IMR-90 (cell line): ENCODE measurements at regions not wholly inside any gene's neighbourhood (a gene's known extent, or its start where the extent isn't known, plus 50 kb on each side); places are given as distances from the start of the nearest gene placed in this dataset.
A peak's percentile ranks its signal among the peaks of the same experiment; 100 is the strongest.

Experiments
- ATAC-seq: fragments of 200-7000 bp; cut with Tn5 transposase; 2 replicates; pipeline ENCODE4 v1.9.1; 2020; ENCODE audit warnings: low read depth, mild to moderate bottlenecking, moderate library complexity
- BruUV-seq: library from RNA; stranded (reverse); fragments of 400-500 nt; replicated peaks from 2 replicates; lab custom pipeline; 2021; lab: Mats Ljungman, UMichigan
- CTCF ChIA-PET: fragments of 300-600 bp; formaldehyde crosslinking; extraction: SDS; loops from one replicate; lab custom pipeline; 2021; ENCODE audit warnings: antibody characterized with exemption; lab: Yijun Ruan, JAX
- POLR2A ChIA-PET: fragments of 300-600 bp; sonication (Branson Sonifier 250); formaldehyde crosslinking; loops from one replicate; lab custom pipeline; 2022; ENCODE audit warnings: antibody characterized with exemption; ENCODE audit not compliant: unreplicated experiment; lab: Charles Lee
- DNase-seq: peaks from one replicate; pipeline ENCODE4 v3.0.0; 2013
- H2AFZ ChIP-seq: replicated peaks from 2 replicates; pipeline ENCODE3; 2013; ENCODE audit warnings: low read length, mild to moderate bottlenecking; ENCODE audit not compliant: poor library complexity
- H2AK5ac ChIP-seq: 2 replicates; pipeline ENCODE4 v1.6.1; 2013; ENCODE audit warnings: low read depth, low read length, inconsistent platforms
- H2AK9ac ChIP-seq: replicated peaks from 2 replicates; pipeline ENCODE3; 2013; ENCODE audit warnings: mild to moderate bottlenecking, low read depth, low read length, moderate library complexity; ENCODE audit not compliant: poor library complexity
- H2BK120ac ChIP-seq: 2 replicates; pipeline ENCODE4 v1.6.1; 2013; ENCODE audit warnings: low read depth, low read length, inconsistent platforms
- H2BK15ac ChIP-seq: 3 replicates; pipeline ENCODE4 v1.6.1; 2013; ENCODE audit warnings: low read depth, low read length, inconsistent platforms
- H2BK20ac ChIP-seq: 2 replicates; pipeline ENCODE4 v1.6.1; 2013; ENCODE audit warnings: low read depth, mild to moderate bottlenecking, inconsistent platforms, low read length, moderate library complexity
- H2BK5ac ChIP-seq: 2 replicates; pipeline ENCODE4 v1.6.1; 2013; ENCODE audit warnings: mild to moderate bottlenecking, low read depth, low read length, inconsistent platforms; ENCODE audit not compliant: poor library complexity, severe bottlenecking
- H3K14ac ChIP-seq: replicated peaks from 2 replicates; pipeline ENCODE4 v1.6.1; 2013; ENCODE audit warnings: low read depth, low read length, inconsistent platforms
- H3K18ac ChIP-seq: 2 replicates; pipeline ENCODE4 v1.6.1; 2013; ENCODE audit warnings: low read depth, low read length, control low read depth
- H3K23ac ChIP-seq: 2 replicates; pipeline ENCODE4 v1.6.1; 2013; ENCODE audit warnings: low read depth, low read length, inconsistent platforms
- H3K27ac ChIP-seq: 2 replicates; pipeline ENCODE4 v1.5.1; 2013; ENCODE audit warnings: mild to moderate bottlenecking, control low read depth, low read length; ENCODE audit not compliant: insufficient read depth
- H3K27me3 ChIP-seq: 2 replicates; pipeline ENCODE4 v1.6.1; 2013; ENCODE audit warnings: low read length; ENCODE audit not compliant: control insufficient read depth, insufficient read depth
- H3K36me3 ChIP-seq: 2 replicates; pipeline ENCODE4 v1.6.1; 2013; ENCODE audit warnings: low read length, mixed read lengths; ENCODE audit not compliant: control insufficient read depth, insufficient read depth
- H3K4ac ChIP-seq: 2 replicates; pipeline ENCODE4 v1.6.1; 2013; ENCODE audit warnings: low read depth, low read length, inconsistent platforms
- H3K4me1 ChIP-seq: 2 replicates; pipeline ENCODE4 v1.6.1; 2013; ENCODE audit warnings: low read length, mixed read lengths; ENCODE audit not compliant: control insufficient read depth, insufficient read depth
- H3K4me2 ChIP-seq: 2 replicates; pipeline ENCODE4 v1.6.1; 2013; ENCODE audit warnings: low read depth, mild to moderate bottlenecking, control low read depth, low read length, moderate library complexity
- H3K4me3 ChIP-seq: 2 replicates; pipeline ENCODE4 v1.5.1; 2013; ENCODE audit warnings: low read depth, mild to moderate bottlenecking, control low read depth, low read length, moderate library complexity; ENCODE audit not compliant: insufficient read depth
- H3K56ac ChIP-seq: 2 replicates; pipeline ENCODE4 v1.6.1; 2013; ENCODE audit warnings: low read length, inconsistent platforms; ENCODE audit not compliant: insufficient read depth; ENCODE audit errors: extremely low read depth
- H3K79me1 ChIP-seq, 2 experiments: 2 replicates each; pipeline ENCODE4 v1.6.1; 2013; ENCODE audit warnings: low read length in 2 of 2, inconsistent platforms in 1 of 2, low read depth in 1 of 2
- H3K9ac ChIP-seq: 2 replicates; pipeline ENCODE4 v1.6.1; 2013; ENCODE audit warnings: low read depth, low read length, control low read depth
- H3K9me1 ChIP-seq: 2 replicates; pipeline ENCODE4 v1.6.1; 2013; ENCODE audit warnings: low read length, inconsistent platforms; ENCODE audit not compliant: insufficient read depth
- H3K9me3 ChIP-seq: 2 replicates; pipeline ENCODE4 v1.6.1; 2013; ENCODE audit warnings: low read length; ENCODE audit not compliant: control insufficient read depth, insufficient read depth
- H4K20me1 ChIP-seq: 2 replicates; pipeline ENCODE4 v1.6.1; 2013; ENCODE audit warnings: low read length, inconsistent platforms; ENCODE audit not compliant: insufficient read depth
- H4K5ac ChIP-seq: 2 replicates; pipeline ENCODE4 v1.6.1; 2013; ENCODE audit warnings: mild to moderate bottlenecking, low read depth, low read length, control low read depth
- H4K8ac ChIP-seq, 2 experiments: 2 replicates each; pipeline ENCODE4 v1.6.1; 2013; ENCODE audit warnings: low read depth in 2 of 2, low read length in 2 of 2, control low read depth in 1 of 2, inconsistent platforms in 1 of 2
- H4K91ac ChIP-seq: 2 replicates; pipeline ENCODE4 v1.6.1; 2013; ENCODE audit warnings: low read depth, low read length, inconsistent platforms; ENCODE audit not compliant: insufficient read depth
- BHLHE40 ChIP-seq: fragments of 150-350 bp; IDR thresholded peaks from 2 replicates; pipeline ENCODE4 v1.6.1; 2016; ENCODE audit warnings: mild to moderate bottlenecking, low read depth, low read length
- CHD1 ChIP-seq: IDR thresholded peaks from 2 replicates; pipeline ENCODE4 v1.6.1; 2012; ENCODE audit warnings: low read depth, low read length, improper control_type of control experiment
- WGBS, 2 experiments: methylation state at CpG; one replicate each; pipeline versions ENCODE4 v1.1.5 to v1.1.7; 2013; ENCODE audit warnings: missing lambda C conversion rate in 2 of 2; ENCODE audit not compliant: insufficient read length in 1 of 2; ENCODE audit errors: extremely low coverage in 2 of 2; 5-methylcytosine and 5-hydroxymethylcytosine counted together
- dilution Hi-C: fragments of 300-500 bp; cut with HindIII; formaldehyde crosslinking; loops from one replicate; pipeline ENCODE4 v1.14.3; 2018; ENCODE audit warnings: low sequenced_read_pairs; ENCODE audit not compliant: unreplicated experiment
- in situ Hi-C: fragments of 300-500 bp; cut with MboI; formaldehyde crosslinking; loops from 3 replicates; pipeline ENCODE4 v1.14.3; 2019; ENCODE audit warnings: low sequenced_read_pairs, inconsistent platforms, mixed read lengths
- intact Hi-C: fragments of 100-400 bp; cut with micrococcal nuclease; formaldehyde crosslinking; loops from 2 replicates; pipeline ENCODE4 v1.10.0; 2022

DNA sequence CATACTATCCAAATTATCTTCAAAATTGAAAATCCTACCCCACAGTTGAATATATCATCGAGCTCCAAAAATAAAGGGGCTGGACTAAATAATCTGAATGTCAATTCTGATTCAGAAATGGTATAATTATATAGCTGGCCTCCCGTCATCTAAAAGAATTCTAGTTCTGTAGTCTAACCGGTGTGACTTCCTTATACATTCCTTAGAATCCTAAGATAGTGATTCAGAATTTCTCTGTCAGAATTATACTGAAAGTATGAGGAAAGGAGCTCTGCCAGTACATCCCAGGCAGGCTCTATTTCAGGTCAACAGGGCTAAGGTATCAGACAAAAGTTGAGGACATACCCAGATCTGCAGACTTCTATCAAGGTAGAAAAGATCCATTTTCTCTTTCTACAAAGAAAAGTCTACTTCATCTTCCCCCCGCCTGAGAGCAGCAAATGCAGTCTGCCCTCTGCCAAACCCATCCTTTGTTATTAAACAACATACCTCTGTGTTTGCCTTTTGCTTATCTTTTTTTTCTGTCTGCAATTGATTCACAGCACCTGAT lies 128.5 kb downstream of the METTL4 start:
- BruUV-seq, result no TSS peak
- TF ChIP-seq BHLHE40 (no peak), CHD1 (no peak)
- Histone ChIP-seq H3K27ac (no peak overlapping the region), H2BK5ac (peak overlapping the region; percentile 52), H3K4me2 (peak overlapping the region; percentile 92), H3K36me3 (no peaks in the 10 kb centered on the region), H2BK20ac (peak overlapping the region; percentile 45; the same call in 1 of the 2 replicates), H3K18ac (peak overlapping the region; percentile 61; the same call in 1 of the 2 replicates), H3K4ac (peak overlapping the region; percentile 21), H4K8ac (peak overlapping the region in 1 of 2 experiments; percentile 60; a peak in 2 of 4 replicates), H2AK9ac (no peak overlapping the region), H3K79me1 (no peaks in the 10 kb centered on the region), H4K91ac (peak overlapping the region; percentile 5; the same call in 1 of the 2 replicates), H2AFZ (peak overlapping the region; percentile 11), H3K56ac (no peak overlapping the region), H3K9me3 (peaks cover 6% of the 10 kb centered on the region; the same call in 1 of the 2 replicates), H3K14ac (peak overlapping the region; percentile 81), H2AK5ac (no peak overlapping the region; the same call in 1 of the 2 replicates), H3K23ac (peak overlapping the region; percentile 6; the same call in 1 of the 2 replicates), H2BK120ac (peak overlapping the region; percentile 71), H3K27me3 (no peaks in the 10 kb centered on the region), H4K5ac (peak overlapping the region; percentile 90; the same call in 1 of the 2 replicates), H3K4me1 (peaks cover 4% of the 10 kb centered on the region; the same call in 1 of the 2 replicates), H4K20me1 (no peaks in the 10 kb centered on the region), H3K4me3 (no peak overlapping the region), H3K9me1 (no peaks in the 10 kb centered on the region), H3K9ac (no peak overlapping the region), H2BK15ac (peak overlapping the region; percentile 18; the same call in 1 of the 3 replicates)
- dilution Hi-C loops (no loop called here), in situ Hi-C loops (no loop called here), intact Hi-C loops (no loop called here)
- no CpG with 5 or more reads among the region's 4 CpGs for WGBS, 2 experiments
- ChIA-PET CTCF (no interaction called here), POLR2A (no interaction called here)
- DNase-seq (peak; percentile 8), ATAC-seq (peak; percentile 71)
